ENCODE measurements at regions not wholly inside any gene's neighbourhood (a gene's known extent, or its start where the extent isn't known, plus 50 kb on each side); places are given as distances from the start of the nearest gene placed in this dataset.

DNA sequence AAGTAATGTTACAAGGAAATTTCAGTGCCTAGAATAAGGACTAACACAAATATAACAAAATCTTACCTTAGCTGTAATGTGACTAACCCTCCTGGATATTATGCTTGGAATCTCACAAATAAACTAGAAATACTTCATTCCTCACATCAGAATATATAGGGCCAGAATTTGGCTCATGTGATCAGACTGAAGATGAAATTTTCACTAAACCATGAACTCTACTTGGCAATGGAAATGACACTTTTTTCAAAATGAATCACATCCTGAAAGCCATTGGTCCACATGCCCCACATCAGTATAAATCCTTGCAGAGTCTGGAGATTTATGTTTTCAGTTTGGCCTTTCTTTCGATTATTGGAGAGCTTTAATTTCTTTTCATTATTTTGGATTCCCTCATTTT, 227.8 kb downstream of the NRIP1 start:
- ChIA-PET CTCF (ENCODE audit: partially characterized antibody) (no interaction called here), POLR2A (ENCODE audit: partially characterized antibody) (no interaction called here)
- Mint-ChIP-seq H3K36me3 (no peaks in the 10 kb centered on the region), H3K27ac (no peak overlapping the region), H3K4me1 (no peaks in the 10 kb centered on the region), H3K9me3 (no peaks in the 10 kb centered on the region), H3K4me3 (no peak overlapping the region), H3K27me3 (no peaks in the 10 kb centered on the region)
- intact Hi-C loops (cut with micrococcal nuclease) = no loop called here
- Histone ChIP-seq H3K9me3 (ENCODE audit: control insufficient read depth in 1 of 2, low read length in 2 of 2) (no peaks in the 10 kb centered on the region), H3K27ac (ENCODE audit: low read depth, low read length) (no peak overlapping the region), H3K36me3 (ENCODE audit: insufficient read depth, low read length) (no peaks in the 10 kb centered on the region), H3K4me1 (ENCODE audit: insufficient read depth, low read length) (no peaks in the 10 kb centered on the region), H3K4me3 (ENCODE audit: low read length in 2 of 2) (no peak overlapping the region), H3K27me3 (ENCODE audit: insufficient read depth, low read length) (no peaks in the 10 kb centered on the region)
- DNase-seq = no peak

DNA sequence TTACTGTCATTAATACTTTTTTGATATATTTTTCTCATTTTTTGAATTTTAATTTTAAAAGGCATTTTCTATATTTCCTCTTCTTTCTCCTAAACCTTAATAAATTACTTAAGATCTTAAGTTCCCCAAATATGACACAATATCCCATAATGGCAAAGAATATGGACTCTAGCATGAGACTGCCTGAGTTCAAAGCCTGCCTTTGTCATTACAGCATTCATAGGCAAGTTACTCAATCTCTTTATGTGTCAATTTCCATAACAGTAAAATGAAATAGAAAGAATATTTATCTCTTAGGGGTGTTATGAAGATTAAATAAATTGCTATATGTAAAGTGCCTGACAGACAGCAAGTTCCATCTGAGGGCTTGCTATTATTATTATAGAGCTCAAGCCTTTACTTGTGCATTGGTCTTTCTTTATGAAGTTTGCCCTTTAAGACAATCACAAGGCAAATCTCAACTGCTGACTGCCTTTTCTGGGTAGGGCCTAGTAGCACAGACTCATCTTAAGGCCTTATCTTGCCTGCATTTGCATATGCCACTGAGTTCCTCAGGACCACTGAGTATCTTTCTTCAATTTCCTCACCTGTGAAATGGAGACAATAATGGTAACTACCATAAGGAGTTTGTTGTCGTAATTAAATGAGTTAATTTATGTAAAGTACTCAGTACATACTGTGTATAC, 231.0 kb downstream of the NRIP1 start:
- intact Hi-C loops (cut with micrococcal nuclease) = no loop called here
- H3K9me3 ChIP-seq (ENCODE audit: control insufficient read depth in 1 of 2, low read length in 2 of 2) = no peaks in the 10 kb centered on the region
- H3K27me3 ChIP-seq (ENCODE audit: insufficient read depth, low read length) = no peaks in the 10 kb centered on the region
- no peak overlapping the region for H3K27ac ChIP-seq (ENCODE audit: low read depth, low read length)
- H3K27ac Mint-ChIP-seq = no peak overlapping the region
- H3K4me3 Mint-ChIP-seq = no peak overlapping the region
- H3K36me3 ChIP-seq (ENCODE audit: insufficient read depth, low read length) = no peaks in the 10 kb centered on the region
- no peaks in the 10 kb centered on the region for H3K4me1 ChIP-seq (ENCODE audit: insufficient read depth, low read length)
- no peaks in the 10 kb centered on the region for H3K36me3 Mint-ChIP-seq
- POLR2A ChIA-PET (ENCODE audit: partially characterized antibody) = no interaction called here
- CTCF ChIA-PET (ENCODE audit: partially characterized antibody) = no interaction called here
- no peak overlapping the region for H3K4me3 ChIP-seq (ENCODE audit: low read length in 2 of 2)
- no peaks in the 10 kb centered on the region for H3K4me1 Mint-ChIP-seq
- H3K9me3 Mint-ChIP-seq = no peaks in the 10 kb centered on the region
- DNase-seq = no peak
- H3K27me3 Mint-ChIP-seq = no peaks in the 10 kb centered on the region

GRCh38 chr21:14833241-14833640, 231.6 kb downstream of the NRIP1 start:
- Mint-ChIP-seq H3K27ac (no peak overlapping the region), H3K4me3 (no peak overlapping the region), H3K9me3 (no peaks in the 10 kb centered on the region), H3K27me3 (no peaks in the 10 kb centered on the region), H3K36me3 (no peaks in the 10 kb centered on the region), H3K4me1 (no peaks in the 10 kb centered on the region)
- POLR2A ChIA-PET (ENCODE audit: partially characterized antibody) = no interaction called here
- no peaks in the 10 kb centered on the region for H3K4me1 ChIP-seq (ENCODE audit: insufficient read depth, low read length)
- H3K9me3 ChIP-seq (ENCODE audit: control insufficient read depth in 1 of 2, low read length in 2 of 2) = no peaks in the 10 kb centered on the region
- H3K27ac ChIP-seq (ENCODE audit: low read depth, low read length) = no peak overlapping the region
- H3K36me3 ChIP-seq (ENCODE audit: insufficient read depth, low read length) = no peaks in the 10 kb centered on the region
- H3K4me3 ChIP-seq (ENCODE audit: low read length in 2 of 2) = no peak overlapping the region
- no peak for DNase-seq
- intact Hi-C loops (cut with micrococcal nuclease) = no loop called here
- H3K27me3 ChIP-seq (ENCODE audit: insufficient read depth, low read length) = no peaks in the 10 kb centered on the region
- CTCF ChIA-PET (ENCODE audit: partially characterized antibody) = no interaction called here

- intact Hi-C loops (cut with micrococcal nuclease) = no loop called here
- H3K4me1 ChIP-seq (ENCODE audit: insufficient read depth, low read length) = no peaks in the 10 kb centered on the region
- H3K36me3 ChIP-seq (ENCODE audit: insufficient read depth, low read length) = no peaks in the 10 kb centered on the region
- Mint-ChIP-seq H3K4me1 (no peaks in the 10 kb centered on the region), H3K4me3 (no peak overlapping the region), H3K36me3 (no peaks in the 10 kb centered on the region), H3K27me3 (no peaks in the 10 kb centered on the region), H3K27ac (no peak overlapping the region), H3K9me3 (no peaks in the 10 kb centered on the region)
- no peak for DNase-seq
- no peaks in the 10 kb centered on the region for H3K27me3 ChIP-seq (ENCODE audit: insufficient read depth, low read length)
- ChIA-PET POLR2A (ENCODE audit: partially characterized antibody) (no interaction called here), CTCF (ENCODE audit: partially characterized antibody) (no interaction called here)
- H3K4me3 ChIP-seq (ENCODE audit: low read length in 2 of 2) = no peak overlapping the region
- H3K9me3 ChIP-seq (ENCODE audit: control insufficient read depth in 1 of 2, low read length in 2 of 2) = no peaks in the 10 kb centered on the region
- no peak overlapping the region for H3K27ac ChIP-seq (ENCODE audit: low read depth, low read length)
These were observed 234.5 kb downstream of the NRIP1 start for GRCh38 chr21:14830307-14830706.

DNA sequence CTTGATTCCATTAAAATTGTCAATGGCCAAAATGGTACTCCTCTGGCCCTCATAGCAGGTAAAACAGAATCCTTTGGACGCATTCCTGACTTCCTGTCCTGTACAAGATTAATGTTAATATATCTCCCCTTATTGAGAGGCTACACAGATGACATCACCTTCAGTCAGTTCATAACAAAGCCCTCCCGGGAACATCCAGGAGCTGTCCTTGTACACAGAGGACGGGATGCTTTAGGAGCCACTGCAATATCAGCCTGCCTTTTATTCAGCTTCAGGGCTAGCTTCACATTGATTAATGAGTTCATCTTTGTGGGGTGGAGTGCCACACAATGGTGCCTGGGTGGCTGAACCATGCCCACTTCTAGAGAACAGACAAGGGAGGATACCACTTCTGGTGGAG, 235.1 kb downstream of the NRIP1 start:
- Histone ChIP-seq H3K9me3 (ENCODE audit: control insufficient read depth in 1 of 2, low read length in 2 of 2) (no peaks in the 10 kb centered on the region), H3K4me1 (ENCODE audit: insufficient read depth, low read length) (no peaks in the 10 kb centered on the region), H3K36me3 (ENCODE audit: insufficient read depth, low read length) (no peaks in the 10 kb centered on the region), H3K4me3 (ENCODE audit: low read length in 2 of 2) (no peak overlapping the region), H3K27me3 (ENCODE audit: insufficient read depth, low read length) (no peaks in the 10 kb centered on the region), H3K27ac (ENCODE audit: low read depth, low read length) (no peak overlapping the region)
- DNase-seq = no peak
- Mint-ChIP-seq H3K9me3 (no peaks in the 10 kb centered on the region), H3K4me1 (no peaks in the 10 kb centered on the region), H3K27me3 (no peaks in the 10 kb centered on the region), H3K4me3 (no peak overlapping the region), H3K36me3 (no peaks in the 10 kb centered on the region), H3K27ac (no peak overlapping the region)
- POLR2A ChIA-PET (ENCODE audit: partially characterized antibody) = no interaction called here
- CTCF ChIA-PET (ENCODE audit: partially characterized antibody) = no interaction called here
- intact Hi-C loops (cut with micrococcal nuclease) = loop anchor here (5.0 kb wide), 1 partner anchor 1153 kb away; no protein-coding TSS in a partner anchor

- H3K27me3 Mint-ChIP-seq = no peaks in the 10 kb centered on the region
- no peaks in the 10 kb centered on the region for H3K4me1 ChIP-seq (ENCODE audit: insufficient read depth, low read length)
- H3K27ac ChIP-seq (ENCODE audit: low read depth, low read length) = no peak overlapping the region
- no peak for DNase-seq
- no peak overlapping the region for H3K4me3 Mint-ChIP-seq
- intact Hi-C loops (cut with micrococcal nuclease) = loop anchor here (5.0 kb wide), 1 partner anchor 1155 kb away; no protein-coding TSS in a partner anchor
- POLR2A ChIA-PET (ENCODE audit: partially characterized antibody) = no interaction called here
- H3K4me3 ChIP-seq (ENCODE audit: low read length in 2 of 2) = no peak overlapping the region
- H3K9me3 Mint-ChIP-seq = no peaks in the 10 kb centered on the region
- H3K4me1 Mint-ChIP-seq = no peaks in the 10 kb centered on the region
- H3K36me3 Mint-ChIP-seq = no peaks in the 10 kb centered on the region
- H3K9me3 ChIP-seq (ENCODE audit: control insufficient read depth in 1 of 2, low read length in 2 of 2) = no peaks in the 10 kb centered on the region
- no peaks in the 10 kb centered on the region for H3K27me3 ChIP-seq (ENCODE audit: insufficient read depth, low read length)
- CTCF ChIA-PET (ENCODE audit: partially characterized antibody) = no interaction called here
- H3K27ac Mint-ChIP-seq = no peak overlapping the region
- no peaks in the 10 kb centered on the region for H3K36me3 ChIP-seq (ENCODE audit: insufficient read depth, low read length)
These were observed 237.3 kb downstream of the NRIP1 start for GRCh38 chr21:14827468-14827867.

DNA sequence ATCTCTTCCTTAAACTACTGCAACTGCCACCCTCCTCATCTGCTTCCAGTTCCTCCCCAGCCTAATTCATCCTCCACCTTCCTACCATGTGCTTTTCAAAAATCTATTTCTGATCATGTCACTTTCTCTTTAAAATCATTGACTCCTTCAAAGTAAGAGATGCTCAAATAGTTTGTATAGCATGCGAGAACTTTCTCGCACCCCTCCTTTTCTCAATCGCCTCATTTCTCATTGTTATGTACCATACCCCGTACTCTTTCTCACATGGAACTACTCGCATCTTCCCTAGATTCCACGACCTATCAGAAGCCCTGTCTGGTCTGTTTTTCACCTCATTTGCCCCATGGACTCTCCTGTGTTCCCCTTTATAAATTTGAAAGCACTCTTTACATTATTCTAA, 238.2 kb downstream of the NRIP1 start:
- no peaks in the 10 kb centered on the region for H3K4me1 ChIP-seq (ENCODE audit: insufficient read depth, low read length)
- Mint-ChIP-seq H3K27me3 (no peaks in the 10 kb centered on the region), H3K9me3 (no peaks in the 10 kb centered on the region), H3K36me3 (no peaks in the 10 kb centered on the region), H3K27ac (no peak overlapping the region), H3K4me1 (no peaks in the 10 kb centered on the region), H3K4me3 (no peak overlapping the region)
- DNase-seq = no peak
- no peaks in the 10 kb centered on the region for H3K36me3 ChIP-seq (ENCODE audit: insufficient read depth, low read length)
- H3K27ac ChIP-seq (ENCODE audit: low read depth, low read length) = no peak overlapping the region
- no peak overlapping the region for H3K4me3 ChIP-seq (ENCODE audit: low read length in 2 of 2)
- ChIA-PET CTCF (ENCODE audit: partially characterized antibody) (no interaction called here), POLR2A (ENCODE audit: partially characterized antibody) (no interaction called here)
- intact Hi-C loops (cut with micrococcal nuclease) = loop anchor here (5.0 kb wide), 1 partner anchor 1156 kb away; no protein-coding TSS in a partner anchor
- no peaks in the 10 kb centered on the region for H3K9me3 ChIP-seq (ENCODE audit: control insufficient read depth in 1 of 2, low read length in 2 of 2)
- H3K27me3 ChIP-seq (ENCODE audit: insufficient read depth, low read length) = no peaks in the 10 kb centered on the region

DNA sequence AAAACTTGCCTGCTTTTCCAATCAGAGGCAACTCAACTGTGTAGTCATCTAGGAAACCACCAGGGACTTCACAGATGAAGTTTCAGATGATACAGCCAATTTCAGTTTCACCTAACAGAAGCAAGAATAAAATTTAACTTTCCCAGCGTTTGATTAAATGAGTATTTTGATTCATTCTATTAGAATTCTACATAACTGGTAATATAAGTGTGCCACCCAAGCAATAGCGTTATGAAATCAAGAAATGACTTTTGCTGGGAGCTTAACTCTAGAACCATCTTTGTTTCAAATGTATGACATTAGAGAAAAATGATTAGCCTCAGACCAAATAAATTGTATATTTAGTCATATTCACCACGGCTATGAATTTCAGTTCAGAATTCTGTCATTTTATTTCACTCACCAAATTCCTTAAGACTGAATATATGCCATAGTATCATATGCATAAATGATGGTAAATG, 239.3 kb downstream of the NRIP1 start:
- CTCF ChIA-PET (ENCODE audit: partially characterized antibody) = no interaction called here
- Mint-ChIP-seq H3K36me3 (no peaks in the 10 kb centered on the region), H3K9me3 (no peaks in the 10 kb centered on the region), H3K4me1 (no peaks in the 10 kb centered on the region), H3K27me3 (no peaks in the 10 kb centered on the region), H3K27ac (no peak overlapping the region), H3K4me3 (no peak overlapping the region)
- Histone ChIP-seq H3K27me3 (ENCODE audit: insufficient read depth, low read length) (no peaks in the 10 kb centered on the region), H3K27ac (ENCODE audit: low read depth, low read length) (no peak overlapping the region), H3K36me3 (ENCODE audit: insufficient read depth, low read length) (no peaks in the 10 kb centered on the region), H3K9me3 (ENCODE audit: control insufficient read depth in 1 of 2, low read length in 2 of 2) (no peaks in the 10 kb centered on the region), H3K4me3 (ENCODE audit: low read length in 2 of 2) (no peak overlapping the region), H3K4me1 (ENCODE audit: insufficient read depth, low read length) (no peaks in the 10 kb centered on the region)
- no peak for DNase-seq
- intact Hi-C loops (cut with micrococcal nuclease) = loop anchor here (5.0 kb wide), 1 partner anchor 1157 kb away; no protein-coding TSS in a partner anchor
- POLR2A ChIA-PET (ENCODE audit: partially characterized antibody) = no interaction called here

Measured in CD4-positive, alpha-beta memory T cell (primary cell).